ENCODE measurements at regions not wholly inside any gene's neighbourhood (a gene's known extent, or its start where the extent isn't known, plus 50 kb on each side); places are given as distances from the start of the nearest gene placed in this dataset.

DNA sequence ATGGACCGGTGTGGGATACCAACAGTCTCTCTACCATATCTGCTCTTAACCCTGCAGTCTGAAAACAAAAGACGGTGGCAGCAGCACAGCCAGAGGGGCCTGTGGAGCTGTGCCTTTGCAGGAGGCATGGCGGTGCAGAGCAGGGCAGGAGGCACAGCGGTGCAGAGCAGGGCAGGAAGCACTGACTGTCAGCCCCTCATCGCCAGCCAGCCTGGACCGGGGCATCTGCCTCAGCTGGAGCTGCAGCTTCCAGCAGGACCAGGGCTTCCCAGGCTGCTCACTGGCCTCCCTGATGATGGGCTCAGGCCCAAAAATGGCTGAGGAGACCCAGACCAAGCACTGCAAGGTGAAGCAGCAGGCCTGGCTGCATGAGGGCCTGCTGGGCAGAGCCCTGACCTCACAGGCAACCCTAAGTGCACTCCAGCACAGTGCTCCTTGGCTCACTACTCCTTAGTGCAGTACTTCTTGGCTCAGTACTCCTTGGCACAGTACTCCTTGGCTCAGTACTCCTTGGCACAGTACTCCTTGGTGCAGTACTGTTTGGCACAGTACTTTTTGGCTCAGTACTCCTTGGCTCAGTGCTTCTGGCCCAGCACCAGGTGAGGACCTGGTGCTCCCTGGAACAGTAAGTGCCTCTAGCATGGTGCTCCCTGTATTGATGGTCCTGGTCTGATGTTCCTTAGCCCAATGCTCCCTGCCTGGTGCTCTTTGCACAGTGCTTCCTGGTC lies 78.0 kb downstream of the DHCR7 start:
- TF ChIP-seq POLR2AphosphoS5 (IDR thresholded peaks at IDR 0.05; ENCODE audit: borderline replicate concordance, low read depth, low read length) = no peak
- no peak for TF ChIP-seq EZH2 (IDR thresholded peaks at IDR 0.05)
- no peak for TF ChIP-seq FOXP2 (optimal IDR thresholded peaks at IDR 0.05; ENCODE audit: control extremely low read depth, extremely low read length, insufficient read depth)

Measured in SK-N-MC (cell line).